ENCODE measurements at regions not wholly inside any gene's neighbourhood (a gene's known extent, or its start where the extent isn't known, plus 50 kb on each side); places are given as distances from the start of the nearest gene placed in this dataset.

DNA sequence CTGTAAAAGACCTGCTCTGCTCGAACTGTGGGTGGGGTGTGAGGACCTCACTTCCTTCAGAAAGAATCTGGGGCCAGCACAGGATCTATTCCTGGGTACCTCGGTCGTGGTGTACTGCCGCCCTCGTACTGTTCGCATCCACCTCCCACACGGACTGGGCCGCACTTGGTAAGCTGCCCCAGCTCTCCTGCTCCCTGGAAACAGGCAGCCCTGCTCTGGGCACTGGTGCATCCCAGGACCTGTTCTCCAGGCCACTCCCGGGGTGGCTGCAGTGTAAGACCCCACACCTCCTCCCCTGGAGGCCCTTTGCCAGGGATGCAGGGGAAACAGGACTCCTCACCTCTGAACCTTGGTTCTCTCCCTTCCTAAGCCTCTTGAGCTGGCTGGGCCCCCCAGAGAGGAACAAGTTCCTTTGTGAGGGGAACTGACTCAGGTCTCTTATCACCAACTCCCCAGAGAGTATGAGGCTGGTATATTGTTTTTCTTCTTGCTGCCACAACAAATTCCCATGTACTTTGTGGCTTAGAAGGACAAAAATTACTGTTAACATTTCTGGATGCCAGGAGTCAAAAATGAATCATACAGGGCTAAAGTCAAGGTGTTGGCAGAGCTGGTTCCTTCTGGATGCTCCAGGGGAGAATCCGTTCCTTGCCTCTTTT, 276.5 kb downstream of the NUAK1 start (continued):
- TF ChIP-seq ZFP91 (CRISPR knock-in tag; IDR thresholded peaks at IDR 0.05; ENCODE audit: borderline replicate concordance) (no peak), NFYC (CRISPR knock-in tag; IDR thresholded peaks at IDR 0.05) (no peak), ZBTB34 (CRISPR knock-in tag; IDR thresholded peaks at IDR 0.05) (no peak)
- TF ChIP-seq, protein P1, sequence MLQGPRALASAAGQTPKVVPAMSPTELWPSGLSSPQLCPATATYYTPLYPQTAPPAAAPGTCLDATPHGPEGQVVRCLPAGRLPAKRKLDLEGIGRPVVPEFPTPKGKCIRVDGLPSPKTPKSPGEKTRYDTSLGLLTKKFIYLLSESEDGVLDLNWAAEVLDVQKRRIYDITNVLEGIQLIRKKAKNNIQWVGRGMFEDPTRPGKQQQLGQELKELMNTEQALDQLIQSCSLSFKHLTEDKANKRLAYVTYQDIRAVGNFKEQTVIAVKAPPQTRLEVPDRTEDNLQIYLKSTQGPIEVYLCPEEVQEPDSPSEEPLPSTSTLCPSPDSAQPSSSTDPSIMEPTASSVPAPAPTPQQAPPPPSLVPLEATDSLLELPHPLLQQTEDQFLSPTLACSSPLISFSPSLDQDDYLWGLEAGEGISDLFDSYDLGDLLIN (CRISPR knock-in tag; IDR thresholded peaks at IDR 0.05; ENCODE audit: borderline replicate concordance): no peak

GRCh38 chr12:105864316-105864715, 274.4 kb downstream of the NUAK1 start:
- H3K4me2 ChIP-seq (ENCODE audit: low read depth, low read length): no peak overlapping the region
- intact Hi-C loops (cut with micrococcal nuclease; ENCODE audit: unreplicated experiment) (no loop called here), in situ Hi-C loops (cut with HindIII; ENCODE audit: extremely low pct_ligation_motif_present, low pct_unique_long_range_greater_than_20kb) (no loop called here)
- no peaks in the 10 kb centered on the region for H3K36me3 ChIP-seq (replicated peaks in 1 of 2; ENCODE audit: control insufficient read depth in 1 of 2, insufficient read depth in 2 of 2, low read length in 2 of 2)
- TF ChIP-seq MYC (CRISPR knock-in tag; IDR thresholded peaks at IDR 0.05; ENCODE audit: borderline replicate concordance): no peak
- no peak for TF ChIP-seq ZEB1 (IDR thresholded peaks at IDR 0.05; ENCODE audit: insufficient replicate concordance, low read depth)
- no peak for TF ChIP-seq SKI (IDR thresholded peaks at IDR 0.05; ENCODE audit: partially characterized antibody)
- WGBS (ENCODE audit: low lambda C conversion rate): 16% methylated on average over 4 of the region's 4 CpGs
- H3K4me1 ChIP-seq (ENCODE audit: insufficient read depth, low read length): no peaks in the 10 kb centered on the region
- H4K20me1 ChIP-seq (ENCODE audit: insufficient read depth, low read length): no peaks in the 10 kb centered on the region
- CTCF ChIA-PET (ENCODE audit: low intra/inter-chr PET ratio, low total read pairs): no interaction called here
- H2AFZ ChIP-seq (ENCODE audit: low read length): no peak overlapping the region
- no peaks in the 10 kb centered on the region for H3K27me3 ChIP-seq (ENCODE audit: control insufficient read depth in 1 of 2, insufficient read depth in 2 of 2, low read length in 2 of 2)
- H3K27ac ChIP-seq (ENCODE audit: extremely low read length, insufficient read depth, low read length): no peak overlapping the region
- POLR2A ChIA-PET: no interaction called here
- no peak for ATAC-seq
- no peak for DNase-seq (ENCODE audit: low spot score)
- no peaks in the 10 kb centered on the region for H3K9me3 ChIP-seq (ENCODE audit: low read length)
- no peak for FAIRE-seq
- no peak overlapping the region for H3K9ac ChIP-seq (ENCODE audit: insufficient read depth, low read depth, low read length)
- H3K4me3 ChIP-seq (replicated peaks in 1 of 3; ENCODE audit: insufficient read depth in 1 of 3, low read depth in 2 of 3, low read length in 3 of 3): no peak overlapping the region
- no peaks in the 10 kb centered on the region for H3K79me2 ChIP-seq (ENCODE audit: insufficient read depth, low read length)
- BruUV-seq (replicated peaks): no TSS peak
